GM18499 (cell line): ENCODE measurements at regions not wholly inside any gene's neighbourhood (a gene's known extent, or its start where the extent isn't known, plus 50 kb on each side); places are given as distances from the start of the nearest gene placed in this dataset.

ENCODE experiments used
- ATAC-seq: cut with Tn5 transposase; IDR thresholded peaks from one replicate; pipeline ENCODE4 v1.9.1; 2021; ENCODE audit warnings: moderate number of reproducible peaks; ENCODE audit not compliant: insufficient read depth, unreplicated experiment

GRCh38 chr16:80062361-80063030 lies 462.0 kb upstream of the MAF start:
- ATAC-seq = no peak

GRCh38 chr16:80060470-80060869 lies 459.9 kb upstream of the MAF start:
- ATAC-seq = no peak

GRCh38 chr16:80059836-80060235 lies 459.3 kb upstream of the MAF start:
- no peak for ATAC-seq

GRCh38 chr16:80058214-80058613 lies 457.7 kb upstream of the MAF start:
- no peak for ATAC-seq

GRCh38 chr16:80056324-80056723 lies 455.8 kb upstream of the MAF start:
- ATAC-seq = no peak

- no peak for ATAC-seq
Measured at GRCh38 chr16:80055831-80056230, 455.3 kb upstream of the MAF start.

GRCh38 chr16:80054647-80055046 lies 454.1 kb upstream of the MAF start:
- ATAC-seq = no peak

- ATAC-seq = no peak
Measured at GRCh38 chr16:80051040-80051439, 450.5 kb upstream of the MAF start.

GRCh38 chr16:80048250-80048649 lies 447.7 kb upstream of the MAF start:
- ATAC-seq = no peak

GRCh38 chr16:80047842-80048241 lies 447.3 kb upstream of the MAF start:
- ATAC-seq = no peak

- no peak for ATAC-seq
Measured at GRCh38 chr16:80046848-80047247, 446.3 kb upstream of the MAF start.

GRCh38 chr16:80046261-80046660 lies 445.7 kb upstream of the MAF start:
- ATAC-seq = no peak

- ATAC-seq = no peak
Measured at GRCh38 chr16:80045861-80046260, 445.3 kb upstream of the MAF start.

GRCh38 chr16:80041410-80041809 lies 440.9 kb upstream of the MAF start:
- no peak for ATAC-seq

- no peak for ATAC-seq
Measured at GRCh38 chr16:80040814-80041213, 440.3 kb upstream of the MAF start.

GRCh38 chr16:80040413-80040812 lies 439.9 kb upstream of the MAF start:
- no peak for ATAC-seq

GRCh38 chr16:80039777-80040176 lies 439.2 kb upstream of the MAF start:
- ATAC-seq = no peak

- ATAC-seq = no peak
Measured at GRCh38 chr16:80038566-80038965, 438.0 kb upstream of the MAF start.

- ATAC-seq = no peak
Measured at GRCh38 chr16:80034948-80035663, 434.6 kb upstream of the MAF start.

GRCh38 chr16:80034469-80034826 lies 433.9 kb upstream of the MAF start:
- ATAC-seq = no peak

GRCh38 chr16:80033783-80034468 lies 433.4 kb upstream of the MAF start:
- ATAC-seq = no peak
